MV-4-11 (cell line): ENCODE measurements at regions not wholly inside any gene's neighbourhood (a gene's known extent, or its start where the extent isn't known, plus 50 kb on each side); places are given as distances from the start of the nearest gene placed in this dataset.

ENCODE experiments used
- DNase-seq: peaks from one replicate; lab custom pipeline; 2025; lab: John Stamatoyannopoulos, UW

DNA sequence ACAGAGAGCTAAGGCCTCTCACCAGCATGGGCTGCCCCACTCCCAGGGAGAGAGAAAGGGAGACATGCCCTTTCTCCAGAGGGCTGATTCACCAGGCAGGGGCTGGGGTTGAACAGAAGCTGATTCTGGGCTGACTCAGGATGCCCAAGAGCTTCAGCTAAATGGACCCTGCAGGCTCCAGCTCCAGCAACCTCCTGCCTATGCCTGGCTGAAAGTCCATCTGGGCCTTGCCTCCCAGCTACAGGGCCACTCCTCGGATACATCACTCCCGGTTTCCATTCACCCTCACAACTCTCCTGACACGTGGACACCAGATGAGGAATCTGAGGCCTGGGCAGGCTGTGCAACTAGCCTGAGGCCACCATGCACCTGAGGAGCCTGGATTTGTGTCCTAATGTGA is 215.5 kb downstream of the BUD13 start:
- DNase-seq = no peak

DNA sequence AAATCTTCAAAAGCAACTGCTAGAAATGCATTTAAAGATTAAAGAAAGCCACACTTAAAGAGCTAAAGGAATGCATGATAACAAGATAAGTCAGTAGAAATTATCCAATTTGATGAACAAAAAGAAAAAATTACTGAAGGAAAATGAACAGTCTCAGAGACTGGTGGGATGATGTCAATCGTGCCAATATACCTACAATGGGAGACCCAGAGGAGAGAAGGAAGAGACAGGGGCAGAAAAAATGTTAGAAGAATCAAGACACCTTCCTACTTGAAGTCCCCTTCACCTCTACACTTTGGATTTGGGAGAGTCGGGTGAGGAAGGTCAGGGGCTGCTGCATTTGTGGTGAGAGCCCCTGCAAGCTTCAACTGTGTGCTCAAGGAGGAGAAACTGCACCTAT is 216.3 kb downstream of the BUD13 start:
- no peak for DNase-seq

DNA sequence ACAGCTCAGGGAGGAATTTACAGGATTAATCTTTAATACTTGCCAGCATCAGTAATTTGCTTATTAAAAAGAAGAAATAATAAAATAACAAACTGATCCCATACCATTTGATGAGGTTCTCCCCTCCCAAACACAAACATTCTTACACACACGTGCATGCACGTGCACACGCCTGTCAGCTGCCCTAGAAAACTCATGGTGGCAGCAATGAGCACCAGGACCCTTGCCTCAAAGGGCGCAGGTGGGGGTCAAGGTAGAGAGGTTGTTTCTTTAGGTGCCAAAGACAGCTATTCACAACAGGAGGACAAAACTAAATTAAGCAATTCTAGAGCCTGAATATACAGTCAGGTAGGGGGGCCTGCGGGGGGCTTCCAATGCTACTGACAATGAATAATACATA is 219.3 kb downstream of the BUD13 start:
- no peak for DNase-seq

DNA sequence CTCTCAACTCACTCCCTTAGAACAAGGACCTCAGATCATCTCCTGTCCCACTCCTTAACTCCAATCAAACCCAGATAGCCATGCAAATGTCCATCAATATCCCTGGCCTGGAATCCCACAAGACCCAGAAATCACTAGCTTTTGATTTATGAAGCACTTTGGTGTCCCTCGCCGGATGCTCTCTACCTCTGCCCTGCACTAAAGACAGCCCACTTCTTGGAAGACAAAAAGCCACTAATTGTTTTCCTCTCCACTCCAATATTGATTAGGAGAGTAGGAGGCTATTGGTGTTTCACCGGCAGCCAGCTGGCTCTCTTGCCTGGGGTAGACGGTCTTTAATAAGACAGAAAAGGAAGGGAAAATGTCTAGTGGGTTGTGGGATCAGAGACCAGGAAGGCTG is 221.2 kb downstream of the BUD13 start:
- no peak for DNase-seq

DNA sequence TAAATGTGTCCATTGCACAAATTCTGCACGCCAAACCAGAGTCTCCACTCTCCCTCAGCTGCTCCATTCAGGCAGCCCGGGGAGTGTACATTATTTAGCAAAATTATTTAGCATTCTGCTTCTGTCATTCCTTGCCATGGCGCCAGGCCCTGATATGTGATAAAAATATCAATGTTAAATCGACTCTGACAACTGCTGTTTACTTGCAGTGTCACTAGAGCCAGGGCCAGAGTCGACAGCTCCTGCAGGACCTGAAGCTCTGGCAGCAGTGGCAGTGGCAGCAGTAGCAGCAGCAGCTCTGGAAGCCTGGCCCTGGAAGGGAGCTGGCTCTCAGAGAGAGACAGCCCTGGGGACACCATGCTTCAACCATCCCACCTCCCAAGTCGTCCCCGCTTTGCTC is 224.5 kb downstream of the BUD13 start:
- DNase-seq = no peak

DNA sequence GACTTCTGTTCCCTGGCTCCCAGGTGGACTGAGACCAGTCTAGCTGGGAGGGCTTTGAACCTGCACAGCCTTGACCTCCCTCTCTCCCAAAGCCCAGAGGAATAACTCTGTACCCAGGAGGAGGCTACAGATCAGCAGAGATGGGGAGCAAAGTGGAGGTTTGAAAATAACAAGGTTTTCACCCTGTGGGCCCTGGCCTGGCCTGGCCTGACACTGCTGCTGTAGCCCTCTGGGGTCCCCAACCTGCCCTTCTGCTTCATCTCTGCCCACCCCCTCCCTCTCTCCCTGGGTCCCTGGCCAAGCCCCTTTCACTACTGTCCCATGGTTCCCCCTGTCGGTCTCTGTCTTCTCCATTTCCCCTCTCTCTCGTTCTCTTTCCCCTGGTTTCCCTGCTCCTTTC is 225.2 kb downstream of the BUD13 start:
- no peak for DNase-seq

DNA sequence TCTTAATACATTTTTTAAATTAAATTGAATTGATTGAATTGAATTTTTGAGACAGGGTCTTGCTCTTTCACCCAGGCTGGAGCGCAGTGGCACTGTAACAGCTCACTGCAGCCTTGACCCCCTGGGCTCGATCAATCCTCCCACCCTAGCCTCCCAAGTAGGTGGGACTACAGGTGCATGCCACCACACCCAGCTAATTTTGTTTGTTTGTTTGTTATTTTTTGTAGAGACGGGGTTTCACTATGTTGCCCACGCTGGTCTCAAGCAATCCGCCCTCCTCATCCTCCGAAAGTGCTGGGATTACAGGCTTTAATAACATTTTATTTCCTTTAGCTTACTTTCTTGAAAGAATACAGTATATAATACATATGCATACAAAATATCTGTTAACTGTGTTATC is 226.9 kb downstream of the BUD13 start:
- no peak for DNase-seq

DNA sequence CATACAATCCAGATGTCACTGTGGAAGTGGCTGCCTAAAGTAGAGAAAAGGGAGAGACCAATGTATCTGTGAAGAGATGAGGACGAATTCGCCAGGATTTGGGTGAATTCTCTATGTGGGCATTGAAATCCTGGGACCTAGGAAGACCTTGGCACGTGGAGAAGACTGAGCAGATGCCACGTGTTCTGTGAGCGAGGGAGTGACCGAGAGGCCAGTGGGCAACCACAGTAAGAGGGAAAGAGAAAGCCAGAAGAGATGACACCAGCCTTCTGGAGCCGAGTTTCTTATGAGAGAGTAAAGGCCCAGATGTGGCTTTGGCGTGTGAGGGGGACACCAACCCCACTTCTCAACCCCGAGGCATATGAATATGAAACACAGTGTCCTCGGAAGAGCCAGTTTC is 228.1 kb downstream of the BUD13 start:
- no peak for DNase-seq

DNA sequence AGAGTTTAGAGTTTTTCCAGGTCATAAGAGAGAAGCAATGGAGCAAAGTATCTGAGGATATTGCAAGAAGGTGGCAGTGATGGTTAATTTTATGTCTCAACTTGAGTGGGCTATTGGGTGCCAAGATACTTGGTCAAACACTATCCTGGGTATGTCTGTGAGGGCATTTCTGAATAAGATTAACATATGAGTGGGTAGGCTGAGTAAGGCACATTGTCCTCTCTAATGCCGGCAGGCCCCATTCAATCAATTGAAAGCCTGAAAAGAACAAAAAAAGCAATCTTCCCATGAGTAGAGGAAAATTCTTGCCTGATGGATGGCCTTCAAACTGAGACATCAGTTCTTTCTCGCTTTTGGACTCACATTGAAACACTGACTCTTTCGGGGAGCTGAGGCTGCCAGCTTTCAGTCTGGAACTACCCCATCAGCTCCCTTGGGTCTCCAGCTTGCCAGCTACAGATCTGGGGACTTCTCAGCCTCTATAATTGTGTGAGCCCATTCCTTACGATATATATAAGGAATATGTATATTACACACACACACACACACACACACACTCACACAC is 228.8 kb downstream of the BUD13 start:
- DNase-seq = no peak

DNA sequence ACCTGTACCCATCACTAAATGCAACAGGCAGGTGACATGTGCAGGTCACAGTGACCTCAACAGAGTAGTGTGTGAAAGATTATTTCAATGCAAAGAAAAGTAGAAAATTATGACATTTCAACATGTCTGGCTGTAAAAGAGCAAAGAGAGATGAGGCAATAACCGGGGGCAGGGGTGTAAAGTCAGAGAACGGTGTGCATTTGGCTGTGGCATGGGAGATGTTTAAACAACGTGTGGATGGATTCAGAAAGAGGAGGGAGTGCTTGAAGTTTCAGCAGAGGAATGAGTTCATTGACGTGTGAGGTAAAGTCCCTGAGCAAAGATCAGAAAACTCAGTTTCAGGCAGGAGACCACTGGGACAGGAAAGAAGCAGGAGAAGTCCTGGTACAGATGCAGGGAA is 229.7 kb downstream of the BUD13 start:
- no peak for DNase-seq

DNA sequence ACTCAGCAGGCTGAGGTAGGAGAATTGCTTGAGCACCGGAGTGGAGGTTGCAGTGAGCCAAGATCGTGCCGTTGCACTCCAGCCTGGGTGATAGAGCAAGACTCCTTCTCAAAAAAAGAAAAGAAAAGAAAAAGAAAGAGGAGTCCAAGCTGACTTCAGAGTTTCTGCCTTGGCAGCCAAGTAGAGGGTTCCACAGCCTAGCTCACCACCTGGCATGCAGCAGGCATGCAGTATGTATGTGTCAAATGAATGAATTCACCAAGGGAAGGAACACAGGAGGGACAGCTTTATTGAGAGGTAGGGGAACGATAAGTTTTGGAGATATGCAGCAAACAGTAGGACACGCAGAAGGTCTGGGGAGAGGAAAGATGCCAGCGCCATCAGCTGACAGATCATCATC is 230.4 kb downstream of the BUD13 start:
- DNase-seq = no peak

DNA sequence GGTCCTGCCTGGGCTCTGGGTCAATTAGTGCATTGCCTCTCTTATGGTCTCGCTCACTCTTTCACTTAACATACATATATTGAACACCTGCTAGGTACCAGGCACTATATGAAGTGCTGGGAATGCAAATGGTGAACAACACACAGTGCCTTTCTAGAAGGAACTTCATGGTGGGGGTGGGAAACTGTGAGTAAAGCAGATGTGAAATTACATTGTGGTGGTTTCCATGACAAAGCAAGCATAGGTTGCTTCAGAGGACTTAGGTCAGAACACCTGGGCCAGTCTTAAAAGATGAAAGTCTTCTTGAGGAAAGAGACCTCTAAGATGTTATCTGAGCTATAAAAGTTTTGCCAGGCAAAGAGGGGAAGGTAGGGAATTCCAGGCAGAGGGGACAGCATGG is 231.3 kb downstream of the BUD13 start:
- no peak for DNase-seq

DNA sequence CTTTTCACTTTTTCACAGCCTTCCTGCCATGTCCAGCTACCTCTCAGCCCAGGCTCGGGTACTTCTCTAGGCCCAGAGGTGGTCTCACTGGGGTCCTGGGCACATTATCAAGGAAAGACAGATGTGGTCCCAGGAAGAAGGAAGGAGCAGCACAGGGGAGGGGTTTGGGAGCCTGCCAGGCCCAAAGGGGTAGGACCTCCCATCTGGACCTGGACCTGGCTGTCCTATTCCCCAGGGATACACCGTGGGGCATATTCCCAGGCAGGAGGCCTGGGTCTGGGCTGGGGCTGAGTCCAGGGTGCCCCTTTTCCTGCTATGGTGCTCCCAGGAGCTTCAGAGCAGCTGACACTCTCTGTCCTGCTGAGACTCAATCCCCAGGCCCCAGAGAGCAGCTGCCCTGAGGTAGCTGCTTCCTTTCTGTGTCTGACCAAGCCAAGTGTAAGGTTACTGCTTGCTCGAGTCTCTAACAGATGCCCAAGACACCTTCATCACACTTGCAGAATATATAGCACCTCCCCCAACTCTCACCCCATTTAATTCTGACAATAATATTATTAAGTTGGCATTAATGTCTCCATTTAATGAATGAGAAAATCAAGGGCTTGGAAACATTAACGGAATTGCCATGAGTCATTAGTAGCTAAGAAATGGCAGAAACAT is 232.0 kb downstream of the BUD13 start:
- DNase-seq = no peak

DNA sequence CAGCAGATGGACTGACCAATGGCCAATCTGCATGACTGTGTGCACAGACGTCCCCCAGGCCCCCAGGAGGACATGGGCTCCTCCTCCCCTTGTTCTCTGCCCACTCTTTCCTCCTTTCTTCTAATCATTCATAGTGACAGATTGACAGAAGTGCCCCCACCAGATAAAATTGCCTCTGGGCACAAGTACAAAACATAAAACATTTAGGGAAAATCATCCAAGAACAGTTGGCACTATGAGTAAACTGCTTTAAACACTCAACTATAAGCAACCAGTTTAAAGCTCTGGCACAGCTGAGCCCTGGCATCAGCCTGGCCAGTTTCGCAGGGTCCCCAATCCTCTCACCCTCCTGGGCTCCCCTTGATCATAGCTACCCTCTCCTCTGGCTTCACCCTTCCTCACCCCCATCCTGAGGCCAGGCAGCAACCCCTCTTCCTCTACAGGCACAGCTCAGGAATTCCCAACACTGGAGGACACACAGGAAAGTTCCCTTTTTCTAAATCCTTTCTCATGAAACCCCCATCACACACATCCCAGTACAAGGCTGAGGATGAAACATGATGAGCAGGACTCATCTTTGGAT is 232.9 kb downstream of the BUD13 start:
- no peak for DNase-seq

DNA sequence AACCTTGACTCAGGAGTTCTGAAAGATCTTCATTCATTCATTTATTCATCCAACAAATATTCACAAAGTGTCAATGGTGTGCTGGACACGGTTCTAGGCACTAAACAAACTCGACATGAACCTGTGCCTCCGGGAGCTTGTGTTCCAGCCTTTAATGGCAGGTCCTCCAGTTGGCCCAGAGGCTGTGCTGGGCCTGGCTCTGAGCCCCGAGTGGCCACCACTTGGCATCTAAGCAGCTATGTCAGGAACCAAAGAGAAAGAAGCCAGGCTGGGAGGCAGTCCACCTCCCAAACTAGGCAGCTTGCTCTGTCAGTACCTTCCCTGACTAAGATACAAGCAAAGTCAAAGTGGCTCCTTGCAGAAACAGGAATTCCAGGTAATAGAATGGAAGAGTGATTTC is 233.6 kb downstream of the BUD13 start:
- no peak for DNase-seq

DNA sequence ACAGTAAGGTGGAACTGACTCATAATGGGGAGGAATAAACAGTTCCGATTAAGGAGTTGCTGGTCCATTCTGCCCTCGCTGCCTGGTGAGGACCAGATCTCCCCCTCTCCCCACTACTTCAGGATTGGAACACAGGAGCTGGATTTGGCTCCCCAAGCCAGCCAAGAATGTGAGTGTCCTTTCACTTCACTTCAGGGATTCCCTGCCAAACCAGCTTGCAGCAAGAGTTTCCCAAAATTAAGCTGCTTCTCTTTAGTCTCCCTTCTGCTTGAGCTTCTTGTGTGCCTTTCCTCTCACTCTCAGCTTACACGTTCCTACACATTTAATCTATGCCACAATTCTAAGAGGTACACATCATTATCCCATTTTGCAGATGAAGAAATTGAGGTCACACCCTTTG is 234.1 kb downstream of the BUD13 start:
- no peak for DNase-seq

DNA sequence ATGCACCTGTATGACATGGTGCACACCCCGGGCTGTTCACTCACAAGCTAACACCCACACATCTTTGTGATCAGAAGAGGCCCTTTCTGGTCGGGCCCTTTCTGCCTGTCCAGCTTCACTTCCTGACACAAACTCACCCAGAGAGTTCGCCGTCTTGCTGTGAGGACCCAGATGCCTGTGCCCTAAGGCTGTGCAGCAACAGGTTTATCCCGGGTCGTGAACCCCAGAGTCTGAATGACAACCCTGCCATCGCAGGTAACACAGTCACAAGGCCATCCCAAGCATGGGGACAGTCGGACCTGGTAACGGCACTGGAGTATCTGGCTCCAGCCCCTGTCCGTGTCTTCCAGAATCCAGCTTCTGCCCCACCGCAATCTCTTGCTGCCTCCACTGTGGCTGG is 235.1 kb downstream of the BUD13 start:
- no peak for DNase-seq

DNA sequence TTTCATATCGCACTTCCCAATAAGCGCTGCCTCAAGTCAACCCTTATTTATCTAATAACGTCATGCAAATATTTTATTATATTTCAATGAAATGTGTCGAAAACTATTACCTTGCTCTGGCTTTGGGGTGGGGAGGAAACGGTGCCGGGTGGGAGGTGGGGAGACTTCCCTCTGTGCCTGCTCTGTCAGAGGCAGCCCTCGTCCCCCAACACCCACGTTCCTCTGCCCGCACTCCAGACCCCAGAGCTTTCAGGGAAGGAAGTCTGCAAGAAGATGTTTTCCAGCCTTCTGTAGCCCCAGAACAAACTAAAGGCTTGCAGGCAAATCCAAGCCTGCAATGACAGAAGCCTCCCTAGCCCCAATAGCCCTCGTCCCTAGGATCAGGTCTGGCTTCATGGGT is 235.7 kb downstream of the BUD13 start:
- no peak for DNase-seq

DNA sequence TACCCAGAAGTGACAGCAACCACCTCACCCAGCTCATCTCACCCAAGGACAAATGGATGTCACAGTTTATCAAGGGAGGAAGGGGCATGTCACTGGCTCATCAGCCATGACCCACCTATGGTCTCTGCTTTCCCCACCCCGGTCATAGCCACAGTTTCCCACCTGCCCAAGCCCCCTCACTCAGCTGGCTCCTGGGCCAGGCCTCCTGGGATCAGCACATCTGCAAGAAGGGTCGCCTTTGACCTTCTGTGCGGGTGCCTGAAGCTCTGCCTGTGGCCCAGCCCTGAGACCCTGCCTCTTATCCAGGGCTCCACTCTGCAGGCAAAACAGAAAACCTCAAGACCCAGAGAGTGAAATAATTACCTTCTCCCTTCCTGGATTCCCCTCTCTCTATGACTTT is 236.4 kb downstream of the BUD13 start:
- no peak for DNase-seq

DNA sequence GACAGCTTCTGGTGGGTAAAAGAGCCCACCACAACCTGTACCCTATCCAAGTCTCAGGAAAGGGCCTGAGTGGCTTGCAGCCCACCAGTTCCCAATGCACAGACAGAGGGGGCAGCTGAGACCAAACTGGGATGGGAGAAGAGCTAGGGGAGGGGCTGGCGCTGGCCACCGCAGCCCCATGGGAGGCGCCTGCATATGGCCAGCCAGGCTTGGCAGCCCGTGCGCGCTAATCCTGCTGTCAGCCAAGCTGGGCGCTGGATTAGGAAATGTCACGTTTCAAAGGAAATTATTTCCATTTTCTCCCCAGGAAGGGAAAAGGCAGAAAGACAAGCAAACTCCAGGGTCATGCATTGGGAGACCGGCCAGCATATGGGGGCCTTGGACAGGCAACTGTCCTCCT is 236.8 kb downstream of the BUD13 start:
- DNase-seq = no peak

DNA sequence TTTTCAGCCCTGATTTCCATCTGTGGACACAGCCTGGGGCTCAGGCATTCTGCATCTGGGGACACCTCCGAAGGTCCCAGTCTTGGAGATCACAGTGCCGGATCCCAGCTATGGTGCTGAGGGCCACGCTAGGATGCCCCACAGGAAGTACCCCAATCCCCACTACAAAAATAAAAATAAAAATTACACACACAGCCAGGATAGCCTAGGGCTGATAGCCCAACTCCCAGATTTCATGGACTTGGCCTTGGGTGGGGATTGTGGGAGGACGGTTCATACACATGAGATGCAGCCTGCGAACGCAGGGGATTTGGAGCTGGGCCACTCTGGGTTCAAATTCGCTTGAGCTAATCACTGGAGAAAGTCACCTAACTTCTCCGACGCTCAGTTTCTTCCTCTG is 237.7 kb downstream of the BUD13 start:
- no peak for DNase-seq

DNA sequence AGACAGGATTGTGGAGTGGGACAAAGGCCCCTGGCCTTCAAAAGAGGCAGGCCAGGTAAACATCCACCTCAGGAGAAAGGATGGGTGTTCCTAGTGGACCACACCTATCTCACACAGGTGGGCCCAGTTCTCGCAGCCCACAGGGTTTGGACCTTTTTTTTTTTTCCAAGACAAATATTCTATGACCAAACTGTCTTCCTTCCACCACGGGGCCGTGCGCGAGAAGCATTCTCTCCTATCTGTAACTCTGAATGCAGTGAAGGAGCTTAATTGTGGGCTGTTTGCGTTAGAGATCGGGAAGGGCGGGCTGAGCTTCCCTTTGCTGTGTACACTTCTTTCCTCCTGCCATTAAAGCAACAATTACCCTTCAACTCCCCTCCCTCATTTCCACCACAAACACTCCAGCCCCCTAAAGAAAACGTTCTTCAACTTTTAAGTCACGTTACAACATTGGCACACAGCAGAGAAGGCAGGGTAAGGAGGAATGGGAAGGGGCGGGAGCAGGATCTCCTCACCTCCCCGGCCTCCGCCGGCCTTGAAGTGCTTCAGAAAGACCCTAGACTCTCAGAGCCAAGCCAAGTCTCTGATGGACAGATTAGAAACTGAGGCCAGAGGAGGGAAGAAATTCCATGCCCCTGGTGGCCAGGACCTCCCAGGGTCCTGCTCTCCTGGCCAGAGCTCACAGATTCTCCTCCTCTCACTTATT is 238.4 kb downstream of the BUD13 start:
- DNase-seq = no peak

DNA sequence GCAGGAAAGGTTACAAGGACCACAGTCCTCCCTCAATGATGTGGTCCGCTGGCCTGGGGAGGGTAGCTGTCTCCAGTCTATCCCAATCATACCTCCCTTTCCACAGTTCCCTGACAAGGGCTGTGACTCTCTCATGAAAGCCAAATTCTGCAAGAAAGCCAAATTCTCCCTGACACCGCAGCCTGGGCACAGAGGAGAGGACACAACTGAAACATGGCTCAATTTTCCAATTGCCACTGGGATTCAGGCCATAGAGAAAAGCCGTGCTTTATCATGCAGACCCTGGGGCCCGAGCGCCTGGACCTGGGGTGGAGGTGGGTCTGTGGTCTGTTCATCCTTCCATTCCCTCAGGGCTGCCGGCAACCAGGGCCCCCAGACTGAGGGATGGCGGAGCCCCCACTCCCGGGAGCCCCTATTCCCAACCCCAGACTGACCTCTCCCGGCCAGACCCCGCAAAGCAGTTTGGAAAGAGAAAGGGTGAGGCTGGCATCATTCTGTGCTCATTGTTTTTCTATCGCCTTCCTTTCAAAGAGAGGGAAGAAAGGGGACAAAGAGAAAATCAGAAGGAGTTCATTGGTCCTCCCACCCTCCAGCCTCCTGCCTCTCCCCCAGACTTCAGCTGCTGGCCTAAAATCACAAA is 239.5 kb downstream of the BUD13 start:
- no peak for DNase-seq
